Kidney (tissue), 13 donors: ENCODE measurements at regions not wholly inside any gene's neighbourhood (a gene's known extent, or its start where the extent isn't known, plus 50 kb on each side); places are given as distances from the start of the nearest gene placed in this dataset.

Experiments
- DNase-seq, 5 donors: peaks; one replicate each; pipeline ENCODE4 v3.0.0-alpha.2; 2013 to 2020
- FAIRE-seq: peaks from 2 replicates; lab custom pipeline; 2012; peaks lifted over from hg19 to GRCh38; lab: Jason Lieb, UNC
- H3K27ac ChIP-seq, 2 donors: one replicate each; pipeline ENCODE4 v1.7.0; 2013; ENCODE audit warnings: low read depth in 2 of 2, low read length in 2 of 2, inconsistent platforms in 1 of 2
- H3K27me3 ChIP-seq: one replicate; pipeline ENCODE4 v1.7.1; 2013; ENCODE audit warnings: low read length, inconsistent platforms; ENCODE audit not compliant: control insufficient read depth, insufficient read depth
- H3K36me3 ChIP-seq, 3 donors: one replicate each; pipeline versions ENCODE4 v1.7.0 to v1.7.1; 2013; ENCODE audit warnings: low read length in 3 of 3, control low read depth in 1 of 3, inconsistent platforms in 1 of 3; ENCODE audit not compliant: insufficient read depth in 3 of 3, control insufficient read depth in 2 of 3
- H3K4me1 ChIP-seq, 3 donors: one replicate each; pipeline versions ENCODE4 v1.7.0 to v1.7.1; 2013; ENCODE audit warnings: low read length in 3 of 3, inconsistent platforms in 1 of 3, low read depth in 1 of 3; ENCODE audit not compliant: control insufficient read depth in 2 of 3, insufficient read depth in 2 of 3
- H3K4me3 ChIP-seq, 3 donors: one replicate each; pipeline versions ENCODE4 v1.7.0 to v1.8.1; 2013; ENCODE audit warnings: low read length in 3 of 3, control low read depth in 1 of 3, inconsistent platforms in 1 of 3
- H3K9ac ChIP-seq, 3 donors: one replicate each; pipeline versions ENCODE4 v1.7.0 to v1.7.1; 2013; ENCODE audit warnings: low read length in 3 of 3, control low read depth in 1 of 3, inconsistent platforms in 1 of 3
- H3K9me3 ChIP-seq, 3 donors: one replicate each; pipeline versions ENCODE4 v1.7.0 to v1.7.1; 2013; ENCODE audit warnings: low read length in 3 of 3, control low read depth in 1 of 3, inconsistent platforms in 1 of 3; ENCODE audit not compliant: control insufficient read depth in 2 of 3, insufficient read depth in 1 of 3
- CTCF ChIP-seq: IDR thresholded peaks from 3 replicates; pipeline ENCODE4 v1.5.1; 2012; ENCODE audit warnings: mild to moderate bottlenecking, moderate library complexity, borderline replicate concordance; ENCODE audit not compliant: insufficient read depth; ENCODE audit errors: extremely low read depth
- intact Hi-C: fragments of 100-400 bp; cut with DNase I; formaldehyde crosslinking; loops from one replicate; pipeline ENCODE4 v1.11.1; 2022
- donor health status: control.
- donor health status: control.
- donor health status: control.
- donor health status: control.
- donor health status: control.
- donor health status: DM: yes; HTN: yes; CAD: no.
- donor health status: Normal renal cell carcinoma (clear cell type).

GRCh38 chr2:19068206-19068605 lies 290.2 kb downstream of the OSR1 start:
- Histone ChIP-seq H3K4me3 (no peak overlapping the region), H3K27ac (no peak overlapping the region), H3K9me3 (no peaks in the 10 kb centered on the region), H3K4me1 (no peaks in the 10 kb centered on the region), H3K27me3 (no peaks in the 10 kb centered on the region), H3K9ac (no peak overlapping the region), H3K36me3 (no peaks in the 10 kb centered on the region)
- FAIRE-seq (no peak), DNase-seq (no peak)
- no peak for TF ChIP-seq CTCF
- intact Hi-C loops: no loop called here

GRCh38 chr2:19062370-19062769 lies 296.1 kb downstream of the OSR1 start:
- Histone ChIP-seq H3K9me3 (no peaks in the 10 kb centered on the region), H3K4me3 (no peak overlapping the region), H3K36me3 (no peaks in the 10 kb centered on the region), H3K9ac (no peak overlapping the region), H3K4me1 (no peaks in the 10 kb centered on the region), H3K27ac (no peak overlapping the region), H3K27me3 (no peaks in the 10 kb centered on the region)
- no peak for DNase-seq
- TF ChIP-seq CTCF: no peak
- intact Hi-C loops: no loop called here
- no peak for FAIRE-seq

GRCh38 chr2:19059076-19059475 lies 299.3 kb downstream of the OSR1 start:
- FAIRE-seq: no peak
- no peak overlapping the region for H3K9ac ChIP-seq

More at GRCh38 chr2:19059076-19059475, 299.3 kb downstream of the OSR1 start:
- peak in 3 of 5 donors; percentile 31 to 56 (median 51) for DNase-seq
- Histone ChIP-seq H3K4me3 (no peak overlapping the region), H3K9me3 (no peaks in the 10 kb centered on the region), H3K27ac (no peak overlapping the region), H3K27me3 (no peaks in the 10 kb centered on the region), H3K36me3 (no peaks in the 10 kb centered on the region), H3K4me1 (no peaks in the 10 kb centered on the region)
- intact Hi-C loops: no loop called here
- no peak for TF ChIP-seq CTCF
